WTC11 (cell line): ENCODE measurements at regions not wholly inside any gene's neighbourhood (a gene's known extent, or its start where the extent isn't known, plus 50 kb on each side); places are given as distances from the start of the nearest gene placed in this dataset.
A peak's percentile ranks its signal among the peaks of the same experiment; 100 is the strongest.

Source experiments
- ATAC-seq: fragments of 200-7000 bp; cut with Tn5 transposase; 2 replicates; pipeline ENCODE4 v1.10.0; 2021; ENCODE audit warnings: mild to moderate bottlenecking, moderate library complexity
- CTCF ChIA-PET: fragments of 300-600 bp; sonication (Branson Sonifier 250); formaldehyde crosslinking; loops from one replicate; lab custom pipeline; 2021; ENCODE audit warnings: antibody characterized with exemption; lab: Charles Lee
- POLR2A ChIA-PET: fragments of 350-600 bp; sonication (Branson Sonifier 250); formaldehyde crosslinking; loops from one replicate; lab custom pipeline; 2021; ENCODE audit warnings: antibody characterized with exemption; lab: Charles Lee
- DNase-seq: peaks from one replicate; pipeline ENCODE4 v3.0.0; 2021; ENCODE audit warnings: low spot score
- H3K27ac Mint-ChIP-seq: 2 replicates; pipeline ENCODE4 v1.8.0; 2021; ENCODE audit warnings: mixed read lengths
- H3K27me3 Mint-ChIP-seq: 2 replicates; pipeline ENCODE4 v1.8.0; 2021; ENCODE audit warnings: low read depth, mild to moderate bottlenecking, moderate library complexity, mixed read lengths
- H3K36me3 Mint-ChIP-seq: 2 replicates; pipeline ENCODE4 v1.8.0; 2021; ENCODE audit warnings: mixed read lengths
- H3K4me1 Mint-ChIP-seq: 2 replicates; pipeline ENCODE4 v1.8.0; 2022; ENCODE audit warnings: mixed read lengths
- H3K4me3 Mint-ChIP-seq: 2 replicates; pipeline ENCODE4 v1.8.0; 2021; ENCODE audit warnings: mild to moderate bottlenecking, moderate library complexity, mixed read lengths
- H3K9me3 Mint-ChIP-seq: 2 replicates; pipeline ENCODE4 v1.8.0; 2021; ENCODE audit warnings: mixed read lengths
- ATF2 ChIP-seq: sonication (generic); formaldehyde crosslinking; IDR thresholded peaks from 2 replicates; pipeline ENCODE4 v1.8.1; 2022; ENCODE audit warnings: low read depth, missing genetic modification reagents, borderline replicate concordance
- CBFB ChIP-seq: sonication (generic); formaldehyde crosslinking; IDR thresholded peaks from 2 replicates; pipeline ENCODE4 v1.8.1; 2022; ENCODE audit warnings: mild to moderate bottlenecking, low read depth, missing genetic modification reagents
- IRF1 ChIP-seq: sonication (generic); formaldehyde crosslinking; IDR thresholded peaks from 2 replicates; pipeline ENCODE4 v1.8.0; 2023; ENCODE audit warnings: missing genetic modification reagents
- NFATC4 ChIP-seq: fragments of 250-450 bp; sonication (Bioruptor Pico); IDR thresholded peaks from 2 replicates; pipeline ENCODE4 v1.9.0; 2021; ENCODE audit warnings: mild to moderate bottlenecking
- SMAD3 ChIP-seq: sonication (generic); formaldehyde crosslinking; IDR thresholded peaks from 2 replicates; pipeline ENCODE4 v1.8.0; 2022; ENCODE audit warnings: missing genetic modification reagents, mild to moderate bottlenecking, borderline replicate concordance
- STAT6 ChIP-seq: sonication (generic); formaldehyde crosslinking; conservative IDR thresholded peaks from 2 replicates; pipeline ENCODE4 v1.8.1; 2023; ENCODE audit warnings: mild to moderate bottlenecking, low read depth, missing genetic modification reagents, moderate library complexity
- TP53 ChIP-seq: sonication (generic); formaldehyde crosslinking; IDR thresholded peaks from 2 replicates; pipeline ENCODE4 v1.8.1; 2023; ENCODE audit warnings: mild to moderate bottlenecking, missing genetic modification reagents
- ZNF232 ChIP-seq: sonication (generic); formaldehyde crosslinking; IDR thresholded peaks from 2 replicates; pipeline ENCODE4 v1.8.0; 2022; ENCODE audit warnings: mild to moderate bottlenecking, missing genetic modification reagents
- ZNF281 ChIP-seq: sonication (generic); formaldehyde crosslinking; IDR thresholded peaks from 2 replicates; pipeline ENCODE4 v1.8.0; 2023; ENCODE audit warnings: mild to moderate bottlenecking, missing genetic modification reagents
- ZNF317 ChIP-seq: sonication (generic); formaldehyde crosslinking; IDR thresholded peaks from 2 replicates; pipeline ENCODE4 v1.8.1; 2023; ENCODE audit warnings: low read depth, mild to moderate bottlenecking, moderate library complexity, missing genetic modification reagents, borderline replicate concordance

- TF ChIP-seq STAT6 (CRISPR knock-in tag) (no peak), ZNF232 (CRISPR knock-in tag) (no peak)
- TF ChIP-seq, all 79 proteins: peak for 0
Observed at GRCh38 chr20:59456342-59457279, 147.7 kb upstream of the PHACTR3 start (continued).

- no peaks in the 10 kb centered on the region for H3K9me3 Mint-ChIP-seq
- POLR2A ChIA-PET, result no interaction called here
- no peak for ATAC-seq
- peaks cover under 1% of the 10 kb centered on the region; the same call in 1 of the 2 replicates for H3K4me1 Mint-ChIP-seq
- DNase-seq, result no peak
- CTCF ChIA-PET, result interaction anchor here (3.1 kb wide), 1 partner anchor 37 kb away, joined by 19 read pairs; no protein-coding TSS in a partner anchor
- TF ChIP-seq ATF2 (CRISPR knock-in tag) (no peak), ZNF317 (CRISPR knock-in tag) (no peak), ZNF281 (CRISPR knock-in tag) (no peak)
- 0 out of 2 replicates have a peak overlapping the region, but pooled peaks have one; percentile 9 for H3K27ac Mint-ChIP-seq
- H3K27me3 Mint-ChIP-seq, result peaks cover 4% of the 10 kb centered on the region
- H3K4me3 Mint-ChIP-seq, result no peak overlapping the region
- H3K36me3 Mint-ChIP-seq, result no peaks in the 10 kb centered on the region
Observed at GRCh38 chr20:59458645-59459044, 145.7 kb upstream of the PHACTR3 start.

GRCh38 chr20:59459586-59459985, 144.8 kb upstream of the PHACTR3 start:
- Mint-ChIP-seq H3K9me3 (no peaks in the 10 kb centered on the region), H3K4me3 (no peak overlapping the region), H3K4me1 (no peaks in the 10 kb centered on the region), H3K27ac (no peak overlapping the region), H3K27me3 (peaks cover 4% of the 10 kb centered on the region), H3K36me3 (no peaks in the 10 kb centered on the region)
- DNase-seq (no peak), ATAC-seq (no peak)
- TF ChIP-seq ATF2 (CRISPR knock-in tag) (no peak), CBFB (no peak), NFATC4 (CRISPR knock-in tag) (no peak), TP53 (CRISPR knock-in tag) (no peak), IRF1 (CRISPR knock-in tag) (no peak), SMAD3 (CRISPR knock-in tag) (no peak)
- ChIA-PET POLR2A (no interaction called here), CTCF (interaction anchor here (3.1 kb wide), 1 partner anchor 36 kb away, joined by 19 read pairs; no protein-coding TSS in a partner anchor)
